CD1c-positive myeloid dendritic cell (primary cell): ENCODE measurements at regions not wholly inside any gene's neighbourhood (a gene's known extent, or its start where the extent isn't known, plus 50 kb on each side); places are given as distances from the start of the nearest gene placed in this dataset.

Experiments used
- DNase-seq: peaks from one replicate; pipeline ENCODE4 v3.0.0-alpha.2; 2016; ENCODE audit errors: extremely low spot score

DNA sequence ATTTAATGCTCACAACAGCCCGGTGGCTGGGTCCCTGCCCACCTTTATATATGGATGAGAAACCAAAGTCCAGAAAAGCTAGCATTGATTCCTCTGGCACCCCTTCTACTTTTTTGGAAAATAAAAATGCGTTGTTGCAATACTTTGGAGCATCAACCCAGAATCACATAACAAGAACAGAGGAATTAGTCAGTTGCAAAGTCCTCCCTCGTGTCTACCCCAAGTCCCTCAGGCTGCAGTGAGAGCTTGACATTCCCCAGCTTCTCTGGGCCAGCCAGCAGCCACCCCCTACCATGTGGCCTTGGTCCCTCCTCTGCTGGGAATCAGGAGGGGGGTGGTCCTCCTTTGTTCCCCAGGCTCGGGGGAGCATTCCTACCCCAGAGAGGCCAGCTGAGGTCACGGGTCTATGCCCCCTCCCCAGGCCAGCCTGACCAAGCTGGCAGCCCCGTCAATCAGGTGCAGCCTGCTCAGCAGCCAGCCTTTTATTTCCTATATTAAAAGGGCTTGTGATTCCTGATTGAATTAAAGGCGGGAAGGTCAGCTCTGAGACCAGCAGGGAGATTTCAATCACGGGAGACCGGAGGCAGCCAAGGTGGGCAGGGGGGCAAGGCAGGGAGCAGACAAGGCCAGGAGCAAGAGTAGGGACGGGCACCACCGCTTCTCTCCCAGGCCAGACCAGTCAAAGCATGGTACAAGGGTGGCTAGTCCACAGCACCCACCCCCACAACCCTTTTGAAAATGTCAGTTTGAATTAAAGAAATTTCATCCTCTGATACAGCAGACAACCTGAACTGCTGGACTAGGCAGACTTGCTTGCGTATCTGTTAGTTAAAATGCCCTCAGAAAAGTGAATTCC, 158.9 kb downstream of the MRPL14 start:
- no peak for DNase-seq

DNA sequence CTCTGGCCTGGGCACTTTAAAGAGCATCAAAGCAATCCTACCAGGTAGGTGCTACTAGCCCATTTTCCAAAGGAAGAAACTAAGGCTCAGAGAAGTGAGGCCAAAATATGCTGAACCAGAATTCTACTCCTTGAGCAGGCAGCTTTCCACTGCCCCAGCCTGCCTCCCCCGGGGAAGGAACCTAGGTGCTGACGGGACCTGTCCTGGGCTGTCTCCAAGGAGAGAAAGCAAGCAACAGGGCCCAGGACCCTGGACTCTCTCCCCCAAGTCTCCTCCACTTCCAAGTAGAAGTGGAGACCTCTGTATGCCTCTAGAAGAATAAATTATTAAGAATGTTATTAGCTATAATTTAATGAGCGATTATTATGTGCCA, 159.5 kb downstream of the MRPL14 start:
- no peak for DNase-seq

DNA sequence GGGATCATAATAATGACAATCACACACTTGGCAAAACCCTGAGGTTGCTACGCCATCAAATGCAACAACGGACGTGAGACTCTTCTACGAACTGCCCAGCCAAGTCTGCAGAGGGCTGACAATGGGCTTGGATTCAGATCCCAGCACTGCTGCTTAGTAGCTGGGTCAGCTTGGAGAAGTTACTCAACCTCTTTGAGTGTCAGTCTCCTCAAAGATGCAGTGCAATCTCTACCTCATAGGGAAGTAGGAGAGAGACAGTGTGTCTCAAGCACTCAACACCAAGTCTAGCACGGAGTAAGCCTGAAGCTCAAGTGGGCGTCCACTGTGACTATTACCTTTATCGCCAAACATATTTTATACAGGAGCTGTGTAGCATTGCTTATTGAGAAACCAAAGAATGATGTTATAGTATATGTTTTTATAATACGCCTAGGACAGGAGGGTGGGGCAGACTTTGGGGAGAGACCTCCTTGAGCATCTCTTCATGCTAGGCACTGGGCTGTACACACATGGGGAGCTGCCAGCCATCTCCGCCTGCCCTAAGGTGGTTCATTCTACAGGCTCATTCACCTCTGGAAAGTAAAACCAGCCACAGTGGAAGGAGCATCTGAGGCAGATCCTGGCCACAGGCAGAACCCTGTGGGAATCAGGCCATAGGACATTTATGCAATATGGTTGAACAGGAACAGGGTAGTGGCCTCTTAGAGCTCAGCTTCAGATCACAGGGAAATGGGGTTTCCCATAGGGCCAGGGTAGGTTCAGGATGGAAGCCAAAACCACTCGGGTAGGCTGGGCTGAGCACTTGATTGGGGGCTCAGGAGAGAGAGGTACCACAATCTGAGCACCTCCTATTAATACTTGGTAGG, 160.2 kb downstream of the MRPL14 start:
- no peak for DNase-seq

DNA sequence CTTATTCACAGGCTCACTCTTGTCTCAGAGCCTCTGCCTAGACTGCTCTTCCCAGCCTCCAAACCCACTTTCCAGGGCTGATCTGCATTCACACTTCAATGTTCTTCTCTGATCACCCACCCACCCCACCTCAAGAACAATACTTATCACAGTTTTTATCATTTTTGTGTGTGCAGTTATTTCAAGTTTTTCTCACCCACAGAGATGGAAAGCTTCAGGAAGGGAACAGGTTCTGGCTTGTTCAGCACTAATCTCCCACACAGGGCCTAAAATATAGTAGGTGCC, 160.9 kb downstream of the MRPL14 start:
- DNase-seq: no peak

DNA sequence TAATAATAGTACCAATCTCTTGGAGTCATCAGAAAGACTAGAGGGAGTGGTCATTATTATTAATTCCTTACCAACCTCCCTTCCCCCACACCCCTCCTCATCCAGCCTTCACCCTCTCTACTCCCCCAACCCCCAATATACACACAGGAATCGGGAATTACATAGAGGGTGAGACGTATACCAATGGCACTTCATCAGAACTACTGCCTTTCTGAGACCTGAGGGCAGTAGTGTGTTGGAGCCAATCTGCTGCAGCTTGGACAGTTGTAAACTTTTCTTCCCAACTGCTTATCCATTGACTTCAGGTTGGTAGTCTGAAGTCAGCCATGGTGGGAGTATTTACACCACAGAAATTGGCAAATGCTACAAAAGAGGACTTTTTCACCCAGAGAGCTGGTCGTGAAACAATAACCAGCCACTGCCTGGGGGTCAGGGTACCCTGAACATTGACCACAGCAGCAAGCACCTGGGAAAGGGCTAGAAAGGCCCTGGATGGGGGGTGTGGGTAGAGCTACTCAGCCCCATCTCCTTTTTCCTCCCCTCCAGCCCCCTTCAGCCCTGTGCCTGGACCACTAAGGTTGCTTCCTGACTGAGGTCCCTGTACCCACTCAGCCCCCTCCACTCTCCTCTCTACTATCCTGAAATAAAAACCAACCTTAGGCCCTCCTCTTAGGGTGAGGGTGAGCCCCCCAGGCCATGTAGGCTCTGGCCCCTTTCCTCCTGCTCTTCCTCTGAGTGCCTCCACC, 161.5 kb downstream of the MRPL14 start:
- no peak for DNase-seq

DNA sequence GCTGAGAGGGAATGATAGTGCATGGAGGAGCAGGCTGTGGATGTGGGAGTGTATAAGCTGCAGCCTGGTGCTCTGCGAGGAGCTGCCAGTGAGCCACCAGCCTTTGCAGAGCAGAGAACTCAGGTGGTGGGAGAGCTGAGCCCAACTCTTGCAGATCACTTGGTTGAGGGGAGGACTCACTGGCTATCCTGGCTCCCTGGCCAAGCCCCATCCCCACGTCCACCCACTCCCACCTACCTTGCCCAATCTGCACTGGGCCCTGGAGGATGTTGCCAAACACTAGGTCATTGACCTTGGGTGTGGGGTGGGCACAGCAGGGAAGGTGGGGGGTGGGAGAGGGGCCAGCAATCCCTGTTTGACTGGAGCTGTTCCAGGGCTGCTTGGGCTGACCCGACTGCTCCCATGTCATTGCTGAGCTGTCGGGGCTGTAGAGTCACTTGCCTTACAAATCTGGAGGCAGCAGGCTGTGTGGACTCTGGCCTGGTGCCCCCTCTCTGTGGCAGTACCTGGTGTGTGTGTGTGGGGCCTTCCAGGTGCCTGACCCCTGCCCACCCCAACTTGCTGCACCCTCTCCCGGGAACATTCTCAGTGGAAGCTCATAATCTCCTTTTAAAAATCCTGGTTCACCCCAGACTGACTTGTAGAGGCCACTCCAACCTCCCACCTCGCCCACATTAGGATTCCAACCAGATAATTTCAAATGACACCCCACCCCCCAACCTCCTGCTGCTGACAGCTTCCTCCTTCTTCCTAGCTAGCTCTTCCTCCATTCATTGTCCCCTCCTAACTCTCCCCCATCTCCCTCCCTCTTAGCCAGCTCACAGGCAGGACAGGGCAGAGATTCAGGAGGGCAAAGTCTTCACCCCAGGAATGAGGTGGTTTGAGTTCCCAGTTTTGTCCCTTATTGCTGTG, 162.3 kb downstream of the MRPL14 start:
- no peak for DNase-seq

DNA sequence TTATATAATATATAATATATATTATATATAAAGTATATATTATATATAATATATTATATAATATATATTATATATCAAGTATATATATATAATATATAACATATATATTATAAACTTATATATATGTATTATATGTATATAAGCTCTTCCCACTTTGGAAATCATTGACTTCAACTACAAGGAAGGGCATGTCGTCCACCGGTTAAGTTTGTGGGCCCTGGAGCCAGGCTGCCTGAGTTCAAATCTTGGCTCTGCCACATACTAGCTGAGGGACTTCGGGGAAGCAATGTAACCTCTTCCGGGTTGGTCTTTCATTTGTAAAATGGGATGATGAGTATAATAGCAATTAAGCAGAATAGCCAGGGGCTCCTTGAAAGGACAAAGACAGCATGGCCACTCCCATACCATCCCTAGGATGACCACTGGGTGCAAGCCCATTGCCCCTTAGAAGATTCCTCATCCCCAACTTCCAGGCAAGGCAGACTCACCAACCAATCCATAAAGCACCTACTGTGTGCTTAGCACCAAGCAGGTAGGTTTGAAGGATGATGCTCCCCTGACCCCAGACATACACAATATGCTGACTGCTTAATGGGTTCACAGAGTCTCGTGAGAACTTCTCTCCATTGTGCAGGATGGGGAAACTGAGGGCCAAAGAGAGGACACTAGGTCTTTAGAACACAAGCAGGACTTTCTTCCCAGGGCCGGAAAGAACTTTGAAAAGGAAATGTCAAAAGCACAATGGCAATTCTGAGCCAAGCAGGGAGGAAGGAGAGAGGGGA, 163.2 kb downstream of the MRPL14 start:
- no peak for DNase-seq

DNA sequence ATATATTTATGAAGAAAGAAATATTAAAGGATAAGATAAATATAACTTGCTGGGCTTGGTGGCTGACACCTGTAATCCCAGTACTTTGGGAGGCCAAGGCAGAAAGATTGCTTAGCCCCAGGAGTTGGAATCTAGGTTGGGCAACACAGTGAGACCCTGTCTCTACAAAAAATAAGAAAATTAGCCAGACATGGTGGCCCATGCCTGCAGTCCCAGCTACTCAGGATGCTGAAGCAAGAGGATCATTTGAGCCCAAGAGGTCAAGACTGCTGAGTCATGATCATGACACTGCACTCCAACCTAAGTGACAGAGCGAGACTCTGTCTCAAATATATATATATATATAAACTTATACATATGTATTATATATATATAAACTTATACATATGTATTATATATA, 164.0 kb downstream of the MRPL14 start:
- peak; percentile 20 for DNase-seq

DNA sequence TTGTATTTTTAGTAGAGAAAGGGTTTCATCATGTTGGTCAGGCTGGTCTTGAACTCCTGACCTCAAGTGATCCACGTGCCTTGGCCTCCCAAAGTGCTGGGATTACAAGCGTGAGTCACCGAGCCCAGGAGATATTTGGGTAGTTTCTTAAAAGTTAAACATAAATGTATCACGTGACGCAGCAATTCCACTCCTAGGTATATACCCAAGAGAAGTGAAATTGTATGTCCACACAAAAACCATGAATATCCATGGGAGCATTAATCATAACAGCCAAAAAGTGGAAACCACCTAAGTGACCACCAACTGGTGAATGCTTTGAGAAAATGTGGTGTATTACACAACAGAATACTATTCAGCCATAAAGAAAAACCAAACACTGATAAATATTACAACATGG, 164.8 kb downstream of the MRPL14 start:
- DNase-seq: peak; percentile 33

DNA sequence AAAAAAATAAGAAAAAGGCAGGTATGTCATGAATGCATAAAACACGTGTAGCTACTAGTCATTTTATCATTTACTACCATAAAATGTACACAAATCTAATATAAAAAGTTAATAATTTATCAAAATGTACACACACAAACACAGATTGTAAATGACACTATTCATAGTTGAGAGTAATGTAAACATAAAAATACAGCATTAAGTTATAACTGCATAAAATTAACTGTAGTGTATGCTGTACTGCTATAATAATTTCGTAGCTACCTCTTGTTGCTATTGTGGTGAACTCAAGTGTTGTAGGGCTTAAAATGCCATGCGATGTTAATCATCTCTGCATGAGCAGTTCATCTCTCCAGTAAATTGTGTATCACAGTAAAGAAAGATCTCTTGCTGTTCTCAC, 170.0 kb downstream of the MRPL14 start:
- DNase-seq: no peak

DNA sequence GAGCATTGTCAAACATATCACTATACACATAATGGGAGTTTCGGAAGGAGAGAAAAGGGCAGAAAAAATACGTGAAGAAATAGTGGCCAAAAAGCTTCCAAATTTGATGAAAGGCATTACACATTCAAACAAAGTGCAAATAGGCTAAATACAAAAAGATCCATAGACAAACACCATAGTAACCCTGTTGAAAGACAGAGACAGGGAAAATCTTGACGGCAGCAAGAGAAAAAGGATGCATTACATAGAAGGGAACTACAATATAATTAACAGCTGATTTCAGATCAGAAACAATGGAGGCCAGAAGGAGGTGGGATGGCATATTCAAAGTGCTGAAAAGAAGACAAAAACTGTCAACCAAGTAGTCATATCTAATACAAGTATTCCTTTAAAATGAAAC, 170.8 kb downstream of the MRPL14 start:
- no peak for DNase-seq

DNA sequence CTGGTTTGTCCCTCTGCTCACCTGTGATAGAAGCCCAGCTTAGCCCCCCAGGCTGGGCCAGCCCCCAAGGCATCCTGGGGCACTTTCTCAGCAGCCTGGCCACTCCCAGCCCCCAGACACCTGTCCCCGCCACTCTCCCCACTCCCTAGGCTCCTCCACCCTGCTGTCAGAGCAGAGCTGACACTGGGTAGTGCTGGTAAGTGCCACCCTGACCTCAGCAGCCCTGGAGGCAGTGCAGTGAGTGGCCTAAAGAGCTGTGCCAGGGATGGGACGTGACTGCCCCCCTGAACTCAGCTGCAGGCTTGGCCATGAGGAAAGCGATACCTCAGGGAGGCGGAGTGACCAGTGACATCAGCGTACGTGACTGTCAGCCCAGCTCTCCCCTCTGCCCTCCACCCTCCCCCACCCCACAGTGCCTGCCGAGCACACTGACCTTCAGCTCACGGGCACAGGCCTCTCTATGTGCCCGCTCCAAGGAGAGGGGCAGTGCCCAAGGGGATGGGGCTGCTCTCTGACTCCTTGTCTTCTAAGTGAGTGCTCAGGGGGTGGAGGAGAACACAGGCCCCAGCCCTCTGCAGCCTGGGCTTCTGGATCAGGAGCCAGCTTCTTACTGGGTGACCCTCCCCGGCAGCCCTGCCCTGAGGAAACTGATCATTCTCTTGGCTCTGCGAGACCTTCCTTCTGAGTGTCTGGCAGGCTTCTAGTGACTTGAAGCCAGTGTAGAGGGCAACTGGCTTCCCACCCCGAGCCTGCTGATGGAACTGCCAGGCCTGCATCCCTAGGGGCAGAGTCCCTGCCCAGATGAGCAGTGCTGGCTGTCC, 172.7 kb downstream of the MRPL14 start:
- DNase-seq: no peak

DNA sequence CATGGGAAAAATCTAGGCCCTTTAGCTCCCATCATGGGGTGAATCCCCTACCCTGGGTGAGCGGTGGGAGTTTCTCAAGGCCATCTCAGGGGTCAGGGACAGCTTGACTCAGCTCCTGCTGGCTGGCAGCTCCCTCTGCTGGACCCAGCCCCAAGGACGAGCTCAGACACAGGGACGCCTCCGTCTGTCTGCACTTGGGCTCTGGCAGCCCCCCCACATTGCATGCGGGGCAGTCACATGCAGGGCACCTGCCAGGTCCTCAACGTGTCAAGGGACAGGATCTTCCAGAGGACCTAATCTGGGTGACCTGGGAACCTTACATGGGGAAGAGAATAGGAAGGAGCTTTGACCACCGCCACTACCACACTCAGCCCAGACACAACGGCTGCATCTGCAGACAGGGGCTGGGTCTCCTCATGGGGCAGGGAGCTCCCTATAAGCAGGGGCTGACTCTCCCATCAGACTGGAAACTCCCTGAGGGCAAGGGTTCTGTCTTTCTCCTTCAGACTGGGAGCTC, 173.4 kb downstream of the MRPL14 start:
- no peak for DNase-seq

DNA sequence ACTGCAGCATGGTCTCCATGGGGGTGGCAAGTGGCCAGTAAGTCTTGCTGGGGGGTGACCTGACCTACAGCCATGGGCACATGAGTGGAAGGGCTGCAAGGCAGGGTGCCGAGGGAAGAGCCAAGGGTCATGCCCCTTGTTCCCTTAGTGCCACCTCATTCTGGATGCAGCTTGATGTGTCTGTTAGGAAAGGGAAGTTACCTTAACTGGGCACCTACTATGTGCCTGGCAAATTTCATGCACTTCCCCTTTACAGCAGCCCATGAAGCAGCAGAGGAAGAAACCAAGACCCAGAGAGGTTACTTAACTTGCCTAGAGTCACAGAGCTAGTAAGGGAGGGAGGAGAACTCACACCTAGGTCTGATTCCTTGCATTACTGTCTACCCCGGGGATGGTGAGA, 174.0 kb downstream of the MRPL14 start:
- DNase-seq: peak; percentile 35

DNA sequence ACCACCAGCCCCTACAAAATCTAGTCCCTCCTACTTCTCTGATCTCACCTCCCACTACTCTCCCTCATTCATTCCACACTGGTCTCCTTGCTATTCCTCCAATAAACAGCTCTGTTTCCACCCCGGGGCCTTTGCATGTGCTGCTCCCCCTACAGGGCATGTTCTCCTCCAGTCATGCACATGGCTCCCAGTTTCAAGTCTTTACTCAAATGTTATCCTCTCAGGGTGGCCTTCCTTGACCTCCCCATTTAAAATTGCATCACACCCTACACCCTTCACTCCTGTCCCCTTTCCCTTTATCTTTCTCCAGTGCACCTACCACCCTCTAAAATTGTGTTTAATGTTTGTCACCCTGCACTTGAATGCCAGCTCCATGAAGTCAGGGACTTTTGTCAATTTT, 174.5 kb downstream of the MRPL14 start:
- DNase-seq: no peak

DNA sequence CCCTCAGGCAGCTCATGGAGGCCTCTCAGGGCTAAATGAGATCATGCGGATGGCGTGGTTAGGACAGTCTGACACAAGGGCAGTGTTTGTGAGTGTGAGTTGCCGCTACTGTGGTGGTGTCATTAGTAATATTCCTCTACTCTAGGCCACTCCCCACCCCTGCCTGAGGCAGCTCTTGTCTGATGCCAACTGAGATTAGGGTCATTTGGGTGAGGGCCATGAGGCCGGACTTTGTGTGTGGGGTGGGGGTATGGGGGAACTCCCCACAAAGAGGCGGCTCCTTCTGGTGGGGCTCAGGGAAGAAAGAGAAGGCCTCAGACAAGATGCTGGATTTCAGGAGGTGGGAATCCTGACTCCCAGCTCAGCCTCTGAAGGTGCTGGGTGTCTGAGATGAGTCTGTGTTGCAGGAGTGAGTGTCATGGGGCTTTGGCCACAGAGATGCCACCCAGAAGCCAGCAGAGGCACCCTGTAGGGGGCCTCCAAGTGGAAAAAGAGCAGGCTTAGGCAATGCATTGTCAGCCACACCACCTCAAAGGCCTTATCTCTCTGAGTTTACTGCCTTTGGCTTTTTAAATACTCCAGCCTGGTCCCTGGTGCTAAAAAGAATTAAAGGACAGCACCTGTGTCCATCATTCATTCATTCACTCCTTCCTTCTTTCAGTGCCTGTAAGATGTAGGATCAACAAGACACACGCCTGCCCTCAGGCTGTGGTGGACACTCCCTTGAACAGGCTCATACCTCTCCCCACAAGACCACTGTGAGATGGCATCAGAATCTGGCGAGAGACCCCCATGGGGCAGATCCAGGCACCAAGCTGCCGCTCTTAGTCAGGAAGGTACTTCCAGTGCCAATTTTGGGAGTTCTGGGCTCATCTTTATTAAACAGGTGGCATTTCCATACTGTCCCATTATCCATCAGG, 175.2 kb downstream of the MRPL14 start:
- DNase-seq: no peak

DNA sequence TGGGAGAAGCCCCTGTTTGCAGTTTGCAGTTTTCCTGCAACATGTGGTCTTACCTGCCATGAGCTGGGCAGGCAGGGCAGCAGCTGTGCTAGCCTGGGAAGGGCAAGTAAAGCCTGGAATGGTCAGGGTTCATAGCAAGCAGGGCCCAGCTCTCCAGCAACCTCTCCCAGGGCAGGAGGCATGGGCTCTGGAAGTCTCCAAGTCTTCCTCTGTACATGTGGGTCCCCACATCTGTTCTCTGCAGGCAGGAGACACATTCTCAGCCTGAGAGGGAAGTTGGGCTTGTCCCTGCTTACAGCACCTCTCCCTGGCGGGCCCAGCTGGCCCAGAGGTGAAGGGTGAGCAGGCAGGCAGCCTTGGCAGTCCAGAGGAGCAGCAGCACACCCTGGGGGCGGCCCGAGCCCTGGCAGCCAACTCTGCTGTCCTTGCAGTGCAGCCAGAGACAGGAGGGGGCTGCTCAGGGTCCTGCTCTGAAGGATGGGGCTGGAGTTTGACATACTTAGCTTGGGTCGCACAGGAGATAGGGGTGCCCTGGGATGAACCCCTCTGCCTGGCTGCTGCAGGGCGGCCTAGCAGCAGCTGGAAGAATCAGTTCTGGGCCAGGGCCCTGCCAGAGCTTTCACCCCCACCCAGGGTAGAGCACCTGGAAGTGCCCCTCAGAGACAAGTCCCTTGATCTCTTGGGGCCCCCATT, 176.0 kb downstream of the MRPL14 start:
- DNase-seq: peak; percentile 70

DNA sequence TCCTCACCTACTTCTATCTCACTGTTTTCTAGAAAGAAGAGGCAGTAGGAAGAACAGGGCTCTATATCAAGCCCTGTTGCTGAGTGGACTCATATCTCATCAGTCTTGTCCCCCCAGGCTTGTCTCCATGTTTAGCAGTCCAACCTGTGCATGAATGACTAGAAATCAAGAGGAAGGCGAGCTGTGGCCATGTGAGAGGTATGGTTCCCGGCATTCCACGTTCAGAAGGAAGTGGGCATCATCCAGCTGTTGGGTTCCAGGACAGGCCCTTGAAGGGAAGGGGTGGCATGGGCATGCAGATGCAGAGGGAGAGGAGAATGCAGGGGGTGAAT, 176.6 kb downstream of the MRPL14 start:
- DNase-seq: no peak
